ENCODE measurements at regions not wholly inside any gene's neighbourhood (a gene's known extent, or its start where the extent isn't known, plus 50 kb on each side); places are given as distances from the start of the nearest gene placed in this dataset.

DNA sequence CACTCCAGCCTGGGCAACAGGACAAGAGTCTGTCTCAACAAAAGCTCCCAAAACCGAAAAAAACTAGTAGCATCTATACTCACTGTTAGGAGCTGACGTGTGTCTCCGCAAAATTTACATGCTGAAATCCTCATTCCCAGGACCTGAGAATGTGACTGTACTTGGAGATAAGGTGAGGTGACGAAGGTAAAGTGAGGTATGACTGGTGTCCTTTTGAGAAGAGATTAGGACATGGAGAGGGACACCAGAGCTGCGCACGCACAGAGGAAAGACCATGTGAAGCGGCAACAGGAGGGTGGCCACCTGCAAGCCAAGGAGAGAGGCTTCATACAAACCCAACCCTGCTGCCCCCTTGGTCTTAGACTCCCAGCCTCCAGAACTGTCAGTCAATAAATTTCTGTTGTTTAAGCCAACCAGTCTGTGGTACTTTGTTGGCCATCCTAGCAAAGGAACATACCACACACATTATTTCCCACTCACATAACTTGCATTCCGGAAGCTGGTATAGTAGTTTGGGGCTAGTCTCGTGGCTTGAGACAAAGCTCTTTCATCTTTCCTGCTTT is 1154.0 kb upstream of the CELF2 start:
- Histone ChIP-seq H3K4me3 (no peak overlapping the region), H3K4me2 (no peak overlapping the region), H3K27me3 (no peaks in the 10 kb centered on the region), H3K4me1 (no peaks in the 10 kb centered on the region), H3K9me3 (no peaks in the 10 kb centered on the region), H3K27ac (no peak overlapping the region), H3K9ac (no peak overlapping the region), H4K20me1 (no peaks in the 10 kb centered on the region), H3K36me3 (no peaks in the 10 kb centered on the region)
- no peak for TF ChIP-seq Cebpa-rat (IDR thresholded peaks at IDR 0.05)

DNA sequence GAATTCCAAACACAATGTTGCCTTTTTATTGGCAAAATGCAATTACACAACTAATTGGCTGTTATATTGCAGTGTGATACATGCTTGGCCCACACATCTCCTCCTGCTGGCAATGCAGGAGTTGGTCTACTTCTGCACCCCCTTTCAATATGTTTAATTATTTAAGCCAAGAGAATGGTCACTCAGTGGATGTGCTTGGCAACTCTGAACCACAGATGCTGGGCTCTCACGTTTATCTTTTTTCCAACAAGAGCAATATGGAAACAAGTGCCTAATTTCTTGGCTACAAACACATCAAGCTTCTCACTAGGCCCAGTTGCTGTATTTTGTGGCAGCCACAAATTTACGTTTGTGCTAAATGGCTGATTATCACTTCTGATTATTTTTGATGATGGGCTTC is 1149.2 kb upstream of the CELF2 start:
- Histone ChIP-seq H3K4me2 (no peak overlapping the region), H3K36me3 (no peaks in the 10 kb centered on the region), H3K27me3 (no peaks in the 10 kb centered on the region), H3K27ac (no peak overlapping the region), H3K4me3 (no peak overlapping the region), H3K9me3 (no peaks in the 10 kb centered on the region), H3K4me1 (no peaks in the 10 kb centered on the region), H3K9ac (no peak overlapping the region), H4K20me1 (no peaks in the 10 kb centered on the region)
- no peak for TF ChIP-seq Cebpa-rat (IDR thresholded peaks at IDR 0.05)

DNA sequence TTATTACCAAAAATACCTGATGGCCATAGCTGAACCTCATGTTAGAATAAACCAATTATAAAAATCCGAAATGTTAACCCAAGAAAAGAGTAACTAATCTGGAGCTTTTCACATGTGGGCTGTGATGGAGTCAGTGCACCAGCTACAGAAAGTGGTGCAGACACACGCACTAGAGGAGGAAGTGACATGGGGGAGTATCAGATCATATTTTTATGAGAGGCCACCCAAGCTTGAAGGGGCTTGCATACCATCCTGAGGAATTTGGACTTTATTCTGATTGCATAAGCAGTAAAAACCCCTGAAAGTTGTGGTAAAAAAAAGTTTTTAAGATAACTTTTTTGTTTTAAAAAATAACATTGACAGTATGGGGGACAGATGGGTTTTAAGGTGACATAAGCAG is 1148.5 kb upstream of the CELF2 start:
- no peak overlapping the region for H3K4me3 ChIP-seq
- H3K4me1 ChIP-seq: no peaks in the 10 kb centered on the region
- no peaks in the 10 kb centered on the region for H4K20me1 ChIP-seq
- no peak for TF ChIP-seq Cebpa-rat (IDR thresholded peaks at IDR 0.05)
- no peak overlapping the region for H3K4me2 ChIP-seq
- H3K36me3 ChIP-seq: no peaks in the 10 kb centered on the region
- no peaks in the 10 kb centered on the region for H3K9me3 ChIP-seq
- no peak overlapping the region for H3K27ac ChIP-seq
- H3K27me3 ChIP-seq: no peaks in the 10 kb centered on the region
- H3K9ac ChIP-seq: no peak overlapping the region

DNA sequence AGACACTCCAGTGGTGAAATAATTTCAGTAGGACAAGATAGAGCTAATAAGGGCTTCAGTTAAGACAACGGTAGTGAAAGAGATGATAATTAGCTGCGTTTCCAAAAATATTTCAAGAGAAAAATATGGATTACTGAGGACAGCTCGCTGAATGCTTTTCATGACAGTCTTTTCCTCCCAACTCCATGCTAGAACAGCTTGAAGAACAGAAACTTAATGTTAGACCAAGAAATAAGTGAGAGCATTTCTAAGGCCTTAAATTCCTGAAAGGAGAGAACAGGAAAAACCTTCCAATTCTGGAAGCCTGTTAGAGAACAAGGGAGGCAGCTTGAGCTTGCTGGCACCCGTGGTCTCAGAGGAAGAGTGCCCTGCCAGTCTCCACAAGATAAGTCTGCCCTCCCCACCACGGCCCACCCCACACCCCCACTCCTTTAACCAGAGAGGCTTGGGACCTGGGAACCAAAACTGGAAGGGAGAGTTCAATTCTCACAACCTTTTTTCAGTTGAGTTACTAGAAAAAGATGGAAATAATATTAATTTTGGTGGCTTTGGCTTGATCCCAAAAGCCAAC is 1148.0 kb upstream of the CELF2 start:
- no peak for TF ChIP-seq Cebpa-rat (IDR thresholded peaks at IDR 0.05)
- Histone ChIP-seq H3K4me3 (no peak overlapping the region), H4K20me1 (no peaks in the 10 kb centered on the region), H3K27me3 (no peaks in the 10 kb centered on the region), H3K9me3 (no peaks in the 10 kb centered on the region), H3K27ac (no peak overlapping the region), H3K9ac (no peak overlapping the region), H3K4me1 (no peaks in the 10 kb centered on the region), H3K4me2 (no peak overlapping the region), H3K36me3 (no peaks in the 10 kb centered on the region)

DNA sequence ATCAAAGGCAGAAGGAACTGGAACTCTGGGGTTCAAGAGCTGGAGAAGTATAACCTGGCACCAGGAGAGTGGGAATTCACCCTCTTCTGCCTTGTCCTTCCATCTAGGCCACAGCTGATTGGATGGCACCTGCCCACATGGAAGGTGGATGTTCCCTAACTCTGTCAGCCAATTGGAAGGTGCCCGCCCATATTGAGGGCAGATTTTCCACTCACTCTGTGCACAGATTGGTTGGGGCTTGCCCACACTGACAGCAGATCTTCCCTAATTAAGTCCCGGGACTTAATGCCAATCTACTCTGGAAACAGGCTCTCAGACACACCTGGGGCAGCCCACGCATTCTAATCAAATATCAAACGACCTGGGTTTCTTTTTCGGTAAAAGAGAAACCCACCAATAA is 1142.3 kb upstream of the CELF2 start:
- Histone ChIP-seq H3K9me3 (peaks cover 9% of the 10 kb centered on the region), H3K9ac (no peak overlapping the region), H3K27me3 (no peaks in the 10 kb centered on the region), H3K27ac (no peak overlapping the region), H3K4me1 (no peaks in the 10 kb centered on the region), H3K4me3 (no peak overlapping the region), H3K36me3 (no peaks in the 10 kb centered on the region), H4K20me1 (no peaks in the 10 kb centered on the region), H3K4me2 (no peak overlapping the region)
- no peak for TF ChIP-seq Cebpa-rat (IDR thresholded peaks at IDR 0.05)

DNA sequence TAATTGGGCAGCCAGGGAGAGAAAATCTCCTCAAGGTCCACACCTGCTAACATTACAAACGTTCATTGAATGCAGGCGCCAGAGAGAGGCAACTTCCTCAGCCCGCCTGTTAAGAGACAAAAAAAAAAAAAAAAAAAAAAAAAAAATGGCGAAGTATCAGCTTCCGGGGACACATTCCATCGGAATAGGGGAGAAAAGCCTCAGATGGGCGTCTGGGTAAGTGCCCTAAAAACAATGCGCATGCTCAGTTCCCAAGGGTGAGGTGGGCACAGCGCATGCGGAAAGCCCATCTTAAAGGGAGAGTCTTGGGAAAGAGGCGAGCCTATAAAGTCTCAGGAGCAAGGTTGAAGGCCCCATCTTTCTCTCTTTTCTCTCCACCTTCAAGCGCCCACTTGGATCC is 1139.7 kb upstream of the CELF2 start:
- H3K9ac ChIP-seq: no peak overlapping the region
- H3K4me3 ChIP-seq: no peak overlapping the region
- H3K27me3 ChIP-seq: no peaks in the 10 kb centered on the region
- no peaks in the 10 kb centered on the region for H4K20me1 ChIP-seq
- H3K4me1 ChIP-seq: no peaks in the 10 kb centered on the region
- H3K4me2 ChIP-seq: no peak overlapping the region
- peaks cover 16% of the 10 kb centered on the region for H3K9me3 ChIP-seq
- H3K27ac ChIP-seq: no peak overlapping the region
- TF ChIP-seq Cebpa-rat (IDR thresholded peaks at IDR 0.05): no peak
- no peaks in the 10 kb centered on the region for H3K36me3 ChIP-seq

DNA sequence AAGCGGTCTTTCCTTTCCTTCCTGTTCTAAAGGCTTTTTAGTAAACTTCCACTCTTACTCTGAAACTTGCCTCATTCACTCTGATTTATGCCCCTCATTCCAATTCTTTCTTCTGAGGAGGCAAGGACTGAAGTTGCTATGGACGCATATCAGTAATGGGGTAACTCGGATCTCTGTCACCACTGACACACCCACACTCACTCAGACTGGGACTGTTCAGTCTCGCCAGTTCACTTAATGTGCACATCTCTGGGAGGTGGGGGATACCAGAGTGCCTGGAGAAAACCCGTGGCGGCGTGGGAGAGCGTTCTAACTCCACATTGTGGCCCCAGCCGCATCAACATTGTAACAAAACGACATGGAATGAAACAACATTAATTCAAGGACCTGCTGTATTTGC is 1139.3 kb upstream of the CELF2 start:
- Histone ChIP-seq H3K4me3 (no peak overlapping the region), H3K9me3 (peaks cover 20% of the 10 kb centered on the region)

DNA sequence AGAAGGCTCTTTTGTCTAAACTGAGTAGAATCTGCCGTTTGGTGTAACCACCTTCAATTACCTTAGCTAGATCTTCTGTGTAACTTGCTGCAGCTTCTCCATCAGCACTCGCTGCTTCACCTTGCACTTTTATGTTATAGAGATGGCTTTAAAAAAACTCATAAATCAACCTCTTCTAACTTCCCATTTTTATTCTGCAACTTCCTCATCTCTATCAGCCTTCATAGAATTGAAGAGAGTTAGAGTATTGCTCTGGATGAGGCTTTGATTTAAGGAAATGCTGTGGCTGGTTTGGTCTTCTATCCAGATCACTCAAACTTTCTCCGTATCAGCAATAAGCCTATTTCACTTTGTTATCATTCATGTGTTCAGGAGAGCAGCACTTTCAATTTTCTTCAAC is 1131.9 kb upstream of the CELF2 start:
- Histone ChIP-seq H3K9ac (no peak overlapping the region), H3K27ac (no peak overlapping the region), H3K9me3 (peaks cover 16% of the 10 kb centered on the region), H3K4me1 (peaks cover 13% of the 10 kb centered on the region), H3K36me3 (no peaks in the 10 kb centered on the region), H3K4me3 (no peak overlapping the region), H4K20me1 (no peaks in the 10 kb centered on the region), H3K4me2 (no peak overlapping the region), H3K27me3 (no peaks in the 10 kb centered on the region)
- TF ChIP-seq Cebpa-rat (IDR thresholded peaks at IDR 0.05): no peak

More for the DNA sequence above, 1139.3 kb upstream of the CELF2 start:
- Histone ChIP-seq H3K4me2 (no peak overlapping the region), H3K9ac (no peak overlapping the region), H3K4me1 (no peaks in the 10 kb centered on the region), H4K20me1 (no peaks in the 10 kb centered on the region), H3K36me3 (no peaks in the 10 kb centered on the region), H3K27ac (no peak overlapping the region), H3K27me3 (no peaks in the 10 kb centered on the region)
- no peak for TF ChIP-seq Cebpa-rat (IDR thresholded peaks at IDR 0.05)

DNA sequence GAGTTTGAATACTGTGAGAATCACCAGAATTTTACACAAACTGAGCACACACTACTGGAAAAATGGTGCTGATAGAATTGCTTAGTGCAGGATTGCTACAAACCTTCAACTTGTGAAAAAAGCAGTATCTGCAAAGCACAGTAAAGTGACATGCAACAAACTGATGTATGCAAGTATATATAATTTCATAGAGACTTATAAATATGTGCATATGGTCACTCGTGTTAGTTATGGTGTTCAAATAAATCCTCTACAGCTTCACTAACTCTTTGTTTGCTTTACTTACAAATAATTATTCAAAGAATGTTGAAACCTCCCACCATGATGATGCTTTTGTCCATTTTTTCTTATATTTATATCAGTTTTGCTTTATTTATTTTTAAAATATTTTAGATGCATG is 1130.9 kb upstream of the CELF2 start:
- no peaks in the 10 kb centered on the region for H4K20me1 ChIP-seq
- no peak overlapping the region for H3K9ac ChIP-seq
- no peak overlapping the region for H3K4me3 ChIP-seq
- no peak overlapping the region for H3K27ac ChIP-seq
- no peak overlapping the region for H3K4me2 ChIP-seq
- no peaks in the 10 kb centered on the region for H3K36me3 ChIP-seq
- H3K9me3 ChIP-seq: peaks cover 16% of the 10 kb centered on the region
- no peak for TF ChIP-seq Cebpa-rat (IDR thresholded peaks at IDR 0.05)
- peaks cover 13% of the 10 kb centered on the region for H3K4me1 ChIP-seq
- H3K27me3 ChIP-seq: no peaks in the 10 kb centered on the region

DNA sequence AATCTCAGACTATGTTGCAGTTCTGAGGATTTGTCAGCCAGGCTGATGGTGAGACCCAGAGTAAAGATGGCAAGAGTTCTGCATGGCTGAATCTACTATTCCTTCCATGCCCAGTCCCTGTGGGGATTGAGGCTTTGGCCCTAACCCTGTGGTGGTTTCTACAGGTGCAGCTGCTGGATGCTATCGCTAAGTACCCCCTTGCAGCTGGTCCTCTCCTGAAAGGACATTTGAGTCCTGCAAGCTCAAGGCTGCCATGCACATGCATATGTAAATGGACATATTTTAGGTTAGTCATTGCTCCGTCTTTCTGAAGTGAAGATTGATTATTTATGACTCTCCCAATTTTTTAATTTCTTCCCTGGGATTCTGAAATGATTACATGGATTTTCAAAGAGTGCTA is 1122.2 kb upstream of the CELF2 start:
- no peaks in the 10 kb centered on the region for H3K36me3 ChIP-seq
- H4K20me1 ChIP-seq: no peaks in the 10 kb centered on the region
- peaks cover 20% of the 10 kb centered on the region for H3K4me1 ChIP-seq
- no peak overlapping the region for H3K4me3 ChIP-seq
- no peak overlapping the region for H3K27ac ChIP-seq
- no peak overlapping the region for H3K9ac ChIP-seq
- H3K4me2 ChIP-seq: peak overlapping the region; percentile 41
- H3K27me3 ChIP-seq: no peaks in the 10 kb centered on the region
- H3K9me3 ChIP-seq: no peaks in the 10 kb centered on the region
- TF ChIP-seq Cebpa-rat (IDR thresholded peaks at IDR 0.05): no peak

DNA sequence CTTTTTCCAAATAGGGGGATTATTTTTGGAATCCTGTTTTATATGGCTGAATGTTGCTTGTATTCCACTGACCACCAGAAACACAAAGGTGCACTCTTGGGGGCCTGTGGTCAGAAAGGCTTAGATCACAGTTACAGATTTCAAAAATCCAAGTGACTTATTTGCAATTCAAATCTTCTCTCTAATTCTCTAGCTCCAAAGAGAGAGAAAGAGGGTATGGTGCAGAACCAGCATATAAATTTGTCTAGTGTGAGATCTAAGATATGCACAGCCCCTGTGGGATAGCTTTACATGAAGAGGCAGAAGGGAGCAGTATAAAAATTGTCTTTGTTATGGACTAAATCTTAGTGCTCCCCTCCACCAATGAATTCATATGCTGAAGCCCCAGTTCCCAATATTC is 1121.7 kb upstream of the CELF2 start:
- Histone ChIP-seq H3K4me3 (no peak overlapping the region), H3K9me3 (no peaks in the 10 kb centered on the region), H3K27ac (no peak overlapping the region), H3K36me3 (no peaks in the 10 kb centered on the region), H3K4me2 (peak overlapping the region; percentile 41; the same call in 1 of the 2 replicates), H3K9ac (no peak overlapping the region), H3K27me3 (no peaks in the 10 kb centered on the region), H4K20me1 (no peaks in the 10 kb centered on the region), H3K4me1 (peaks cover 20% of the 10 kb centered on the region)
- no peak for TF ChIP-seq Cebpa-rat (IDR thresholded peaks at IDR 0.05)

Data from BLaER1 (cell line).